T-helper 1 cell (primary cell): ENCODE measurements at regions not wholly inside any gene's neighbourhood (a gene's known extent, or its start where the extent isn't known, plus 50 kb on each side); places are given as distances from the start of the nearest gene placed in this dataset.
"Not testable (repeated sequence)": the region's sequence is repeated elsewhere in the genome, so short reads cannot be mapped to it uniquely, and the experiment has no call there.

ENCODE experiments used
- DNase-seq, 5 donors: peaks; one replicate each; pipeline ENCODE4 v3.0.0-alpha.2; 2012 to 2020

- DNase-seq = no peak
Observed at GRCh38 chr3:107116251-107116650, 261.0 kb upstream of the CCDC54 start.

DNA sequence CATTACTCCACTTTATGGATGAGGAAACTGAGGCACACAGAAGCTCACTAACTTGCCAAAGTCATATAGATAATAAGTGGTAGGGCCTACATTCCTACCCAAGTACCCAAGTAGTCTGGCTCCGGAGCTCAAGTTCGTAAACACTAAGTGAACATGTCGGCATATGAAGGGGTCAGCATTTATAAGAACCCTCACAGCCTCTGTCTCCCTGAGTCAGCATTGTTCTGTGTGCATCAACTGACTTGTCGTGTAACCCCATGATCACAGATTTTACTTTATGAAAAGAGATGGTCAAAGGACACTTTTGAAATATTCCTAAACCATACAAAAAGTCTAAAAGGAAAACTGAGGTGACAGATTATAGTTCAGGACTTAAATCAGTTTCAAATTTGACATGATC, 260.1 kb upstream of the CCDC54 start:
- DNase-seq = no peak

DNA sequence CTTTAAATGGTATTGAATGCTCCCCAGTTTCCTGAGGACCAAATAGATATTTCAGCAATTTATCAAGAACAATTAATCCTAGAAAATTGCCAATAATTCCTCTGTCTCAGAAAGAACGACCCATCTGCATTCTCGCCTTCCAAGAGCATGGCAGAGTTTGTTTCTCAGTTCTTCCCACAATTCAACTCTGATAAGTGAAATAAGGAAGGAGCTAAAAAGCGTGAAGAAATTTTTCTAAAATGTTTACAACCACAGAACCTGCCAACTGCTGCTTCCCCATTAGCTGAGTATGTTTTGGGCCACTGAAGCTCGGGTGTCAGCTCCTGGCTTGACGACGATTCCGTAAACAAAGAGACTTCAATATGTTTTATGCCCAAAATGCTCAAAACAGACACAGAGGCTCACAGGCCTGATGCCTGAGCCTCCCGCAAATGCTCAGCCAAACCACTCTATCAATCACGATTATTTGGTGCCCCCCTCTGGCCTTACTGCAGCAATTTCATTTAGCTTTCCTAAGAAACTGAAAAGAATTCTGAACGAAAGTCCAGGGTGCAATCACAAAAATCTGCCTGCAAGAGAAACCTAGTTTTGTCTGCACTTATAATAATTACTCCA, 259.2 kb upstream of the CCDC54 start:
- DNase-seq = no peak

GRCh38 chr3:107124885-107125284, 252.4 kb upstream of the CCDC54 start:
- DNase-seq = no peak

- no peak for DNase-seq
Observed at GRCh38 chr3:107128946-107129345, 248.3 kb upstream of the CCDC54 start.

GRCh38 chr3:107130089-107130700, 247.0 kb upstream of the CCDC54 start:
- DNase-seq = no peak

DNA sequence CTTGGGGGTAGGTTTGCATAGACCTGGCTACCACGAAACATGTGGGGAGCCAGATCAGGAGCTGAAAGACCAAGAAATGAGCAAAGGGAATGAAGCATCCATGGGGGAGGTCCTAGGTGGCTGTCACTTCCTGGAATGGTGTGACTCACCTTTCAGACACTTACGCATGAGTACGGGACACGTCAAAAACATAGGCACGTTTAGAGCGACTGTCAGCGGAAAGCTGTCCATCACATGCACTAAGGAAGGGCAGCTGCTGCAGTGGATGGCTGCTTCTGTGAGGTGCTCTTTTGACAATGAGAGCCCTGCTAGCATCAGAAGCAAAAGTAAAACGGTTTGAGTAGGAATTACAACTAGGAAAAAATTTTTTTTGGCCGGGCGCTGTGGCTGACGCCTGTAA, 244.6 kb upstream of the CCDC54 start:
- no peak for DNase-seq

DNA sequence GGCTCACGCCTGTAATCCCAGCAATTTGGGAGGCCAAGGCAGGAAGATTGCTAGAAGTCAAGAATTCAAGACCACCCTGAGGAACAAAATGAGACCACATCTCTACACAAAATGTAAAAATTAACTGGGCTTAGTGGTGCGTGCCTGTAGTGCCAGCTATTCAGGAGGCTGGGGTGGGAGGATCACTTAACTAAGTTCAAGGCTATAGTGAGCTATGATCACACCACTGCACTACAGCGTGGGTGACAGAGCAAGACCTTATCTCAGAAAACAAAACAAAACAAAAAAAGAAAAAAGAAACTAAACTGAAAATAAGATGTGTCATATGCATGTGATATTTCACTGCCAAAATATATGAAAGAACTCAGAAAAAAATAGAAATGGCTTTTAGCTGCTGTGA, 243.3 kb upstream of the CCDC54 start:
- DNase-seq = no peak

- DNase-seq = no peak
Observed at GRCh38 chr3:107142171-107142570, 235.1 kb upstream of the CCDC54 start.

DNA sequence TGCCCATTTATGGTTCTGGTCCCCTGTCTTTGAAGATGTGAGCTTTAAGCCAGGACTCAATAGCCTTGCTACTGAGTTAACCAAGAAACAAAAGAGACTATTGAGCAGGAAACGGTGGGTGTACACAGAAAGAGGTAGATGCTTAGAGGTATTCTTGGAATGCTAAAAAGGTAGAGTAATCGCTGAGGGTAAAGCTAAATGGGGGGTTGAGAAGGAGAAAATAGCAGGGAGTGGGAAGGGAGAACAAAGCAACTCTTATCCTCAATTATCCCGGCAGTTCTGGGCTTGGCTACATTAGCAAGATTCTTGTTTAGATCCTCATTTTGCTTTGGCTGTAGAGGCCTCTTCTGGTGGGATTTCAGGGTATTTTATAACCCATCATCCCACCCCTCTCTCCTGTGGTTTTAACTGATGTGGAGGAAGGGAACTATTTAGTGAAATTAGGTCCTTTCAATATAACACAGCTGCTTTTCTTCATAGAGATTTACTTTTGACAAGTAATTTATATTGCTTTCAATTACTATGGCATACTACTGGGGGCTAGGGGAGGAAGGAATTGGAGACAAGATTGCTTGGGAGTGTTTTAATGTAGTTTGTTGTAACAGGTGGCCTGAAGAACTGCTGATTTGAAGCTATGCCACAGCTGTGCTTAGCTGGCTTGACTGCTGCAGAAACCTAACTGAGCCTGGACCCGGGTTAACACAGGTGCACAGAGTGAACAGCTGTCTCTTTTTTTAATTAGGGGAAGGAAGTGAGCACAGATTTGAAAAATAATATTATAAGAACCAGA, 234.3 kb upstream of the CCDC54 start:
- DNase-seq = no peak

GRCh38 chr3:107150675-107151074, 226.6 kb upstream of the CCDC54 start:
- no peak for DNase-seq

- DNase-seq = no peak
Observed at GRCh38 chr3:107153981-107154380, 223.3 kb upstream of the CCDC54 start.

- no peak for DNase-seq
Observed at GRCh38 chr3:107172411-107172810, 204.8 kb upstream of the CCDC54 start.

GRCh38 chr3:107184375-107184774, 192.9 kb upstream of the CCDC54 start:
- DNase-seq = no peak

DNA sequence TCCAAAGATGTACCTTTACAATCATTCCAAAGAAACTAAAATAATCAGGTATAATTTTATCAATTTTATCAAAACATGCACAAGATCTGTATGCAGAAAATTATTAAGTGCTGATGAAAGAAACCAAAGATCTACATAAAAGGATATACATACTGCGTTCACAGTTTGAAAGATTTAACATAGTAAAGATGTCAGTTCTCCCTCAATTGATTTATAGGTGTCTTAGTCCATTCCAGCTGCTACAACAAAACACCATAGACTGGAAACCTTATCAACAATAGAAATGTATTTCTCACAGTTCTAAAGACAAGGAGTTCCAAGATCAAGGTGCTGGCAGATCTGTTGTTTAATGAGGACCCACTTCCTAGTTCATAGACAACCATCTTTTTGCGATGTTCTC, 189.0 kb upstream of the CCDC54 start:
- no peak for DNase-seq

DNA sequence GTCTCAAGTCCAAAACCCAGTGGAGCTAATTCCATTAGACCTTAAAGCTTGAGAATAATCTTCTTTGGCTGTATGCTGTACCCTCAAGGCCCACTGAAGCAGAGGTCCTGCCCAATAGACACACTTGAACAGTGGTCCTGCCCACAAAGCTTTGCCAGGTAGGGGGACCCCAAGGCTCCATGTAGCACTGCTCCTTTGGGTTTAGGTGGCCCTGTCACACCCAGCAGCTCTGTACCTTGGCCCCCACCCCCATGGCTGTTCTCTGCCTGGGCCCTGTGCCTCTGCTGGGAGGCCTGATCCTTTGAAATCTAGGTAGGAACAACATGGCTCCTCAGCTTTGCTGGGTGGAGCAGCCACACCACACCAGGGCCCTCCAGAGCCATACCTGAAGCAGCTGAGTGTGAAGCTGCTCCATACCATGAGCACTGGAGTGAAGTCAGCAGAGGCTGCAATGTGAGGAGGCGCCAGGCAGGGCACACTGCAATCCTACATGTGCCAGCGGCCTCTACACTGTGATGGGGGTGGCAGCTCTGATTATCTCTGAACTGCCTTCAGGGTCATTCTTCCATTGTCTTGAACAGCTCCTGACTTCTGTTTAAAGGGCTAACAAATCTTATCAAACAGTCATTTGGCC, 188.0 kb upstream of the CCDC54 start:
- DNase-seq = no peak

DNA sequence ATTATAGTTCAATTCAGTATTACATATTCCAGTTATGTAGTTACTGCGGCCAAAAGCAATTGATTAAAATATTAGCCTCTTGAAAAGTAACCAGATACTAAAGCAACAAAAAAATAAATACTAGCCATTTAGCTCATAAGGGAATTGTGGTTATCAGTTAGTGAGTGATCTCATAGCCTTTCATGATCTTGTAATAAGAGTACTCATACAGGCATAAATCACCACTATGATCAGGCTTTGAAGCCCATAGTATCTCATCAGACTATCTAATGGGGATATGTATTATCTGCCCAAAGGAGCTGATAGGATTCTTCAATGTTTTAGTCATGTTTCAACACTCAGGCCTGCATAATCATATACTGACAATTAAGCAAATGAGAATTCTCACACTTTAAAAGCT, 184.1 kb upstream of the CCDC54 start:
- no peak for DNase-seq

DNA sequence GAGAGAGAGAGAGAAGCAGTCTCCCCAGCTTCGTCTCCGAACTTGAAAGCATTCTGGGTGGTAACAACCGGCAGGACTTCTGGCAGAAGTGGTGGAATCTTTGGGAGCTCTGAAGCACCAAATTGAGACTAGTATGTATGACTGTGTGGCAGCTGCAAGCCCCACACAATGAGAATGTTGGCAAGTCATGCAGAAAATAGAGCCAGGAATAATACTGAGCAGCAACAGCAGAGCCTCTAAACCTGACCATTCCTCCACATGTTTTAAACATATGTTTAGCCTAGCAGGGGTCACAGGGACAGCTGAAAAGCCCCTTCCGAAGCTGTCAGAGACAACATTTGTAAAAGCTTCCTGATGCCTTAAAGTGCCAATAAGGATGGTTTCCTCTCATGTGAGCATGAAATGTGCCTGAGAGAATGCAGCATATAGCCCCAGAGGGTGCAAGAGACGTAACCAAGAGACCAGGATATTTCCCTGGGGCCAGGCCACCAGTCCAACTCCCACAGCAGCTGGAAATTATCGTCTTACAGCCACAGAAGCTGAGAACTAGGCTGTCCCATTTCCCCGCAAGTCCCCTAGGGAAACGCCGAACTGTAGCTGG, 178.6 kb upstream of the CCDC54 start:
- DNase-seq = no peak

GRCh38 chr3:107201146-107201545, 176.1 kb upstream of the CCDC54 start:
- DNase-seq = no peak

DNA sequence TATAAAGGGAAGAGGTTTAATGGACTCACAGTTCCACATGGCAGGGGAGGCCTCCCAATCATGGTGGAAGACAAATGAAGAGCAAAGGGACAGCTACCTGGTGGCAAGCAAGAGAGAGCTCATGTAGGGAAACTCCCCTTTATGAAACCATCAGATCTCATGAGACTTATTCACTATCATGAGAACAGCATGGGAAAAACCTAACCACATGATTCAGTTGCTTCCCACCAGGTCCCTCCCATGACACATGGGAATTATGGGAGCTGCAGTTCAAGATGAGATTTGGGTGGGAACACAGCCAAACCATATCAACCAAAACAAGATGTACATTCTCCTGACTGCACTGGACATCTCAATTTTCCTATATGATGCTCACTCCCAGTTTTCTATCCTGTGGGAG, 174.4 kb upstream of the CCDC54 start:
- DNase-seq = not testable (repeated sequence)

- DNase-seq = no peak
Observed at GRCh38 chr3:107204121-107204520, 173.1 kb upstream of the CCDC54 start.

DNA sequence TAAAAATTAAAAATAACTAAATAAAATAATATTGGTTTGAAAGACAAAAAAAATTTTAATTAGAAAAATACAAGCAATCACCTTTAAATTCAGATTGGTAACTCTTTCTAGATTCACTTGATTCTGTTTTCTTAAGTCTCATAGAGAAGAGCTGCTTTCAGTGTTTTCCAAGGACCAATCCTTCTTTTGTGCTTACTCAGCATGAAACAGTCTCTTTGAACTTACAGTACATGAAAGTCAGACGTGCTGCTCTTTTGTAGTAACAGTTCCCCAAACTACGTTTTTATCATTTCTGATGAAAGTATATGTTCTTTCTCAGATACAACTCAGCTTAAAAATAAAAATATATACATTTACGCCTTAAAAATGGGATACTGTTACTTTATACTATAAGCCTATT, 171.9 kb upstream of the CCDC54 start:
- DNase-seq = no peak

DNA sequence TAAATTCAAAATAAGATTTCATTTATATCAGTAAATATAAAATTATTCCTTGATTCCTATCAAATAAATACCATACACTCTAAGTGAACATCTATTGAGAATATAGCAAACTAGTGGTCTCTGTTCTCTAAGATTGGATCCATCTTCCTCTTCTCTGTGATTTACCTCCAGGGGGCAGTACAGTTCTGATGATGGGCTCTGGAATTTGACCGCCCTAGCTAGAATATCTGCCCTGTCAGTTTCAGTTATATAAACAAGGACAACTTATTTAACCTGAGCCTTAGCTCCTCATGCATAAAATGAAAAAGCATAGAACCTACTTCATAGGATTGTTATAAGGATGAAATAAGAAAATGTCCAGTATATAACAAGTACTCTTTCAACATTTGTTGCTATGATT, 171.1 kb upstream of the CCDC54 start:
- peak in 1 of 5 donors; percentile 12 for DNase-seq
